Hepatocyte (in vitro differentiated cells): ENCODE measurements at regions not wholly inside any gene's neighbourhood (a gene's known extent, or its start where the extent isn't known, plus 50 kb on each side); places are given as distances from the start of the nearest gene placed in this dataset.

Experiments used
- DNase-seq: peaks from one replicate; pipeline ENCODE4 v3.0.0-alpha.2; 2016; ENCODE audit warnings: low spot score
- H2AFZ ChIP-seq: fragments of 200-600 bp; sonication (generic); 2 replicates; pipeline ENCODE4 v1.6.0; 2016; ENCODE audit warnings: antibody characterized with exemption, mild to moderate bottlenecking
- H3K27ac ChIP-seq: fragments of 200-600 bp; sonication (generic); 2 replicates; pipeline ENCODE4 v1.5.1; 2016; ENCODE audit warnings: mild to moderate bottlenecking
- H3K27me3 ChIP-seq: fragments of 200-600 bp; sonication (generic); 2 replicates; pipeline ENCODE4 v1.6.1; 2016
- H3K36me3 ChIP-seq: fragments of 200-600 bp; sonication (generic); replicated peaks from 2 replicates; pipeline ENCODE4 v1.5.1; 2016; ENCODE audit warnings: low read depth; ENCODE audit not compliant: insufficient read depth
- H3K4me1 ChIP-seq: fragments of 200-600 bp; sonication (generic); 2 replicates; pipeline ENCODE4 v1.5.1; 2016; ENCODE audit warnings: mild to moderate bottlenecking, moderate library complexity; ENCODE audit not compliant: insufficient read depth
- H3K4me2 ChIP-seq: fragments of 200-600 bp; sonication (generic); 2 replicates; pipeline ENCODE4 v1.6.0; 2016
- H3K4me3 ChIP-seq: fragments of 200-600 bp; sonication (generic); 2 replicates; pipeline ENCODE4 v1.5.1; 2016; ENCODE audit warnings: mild to moderate bottlenecking
- H3K79me2 ChIP-seq: fragments of 200-600 bp; sonication (generic); 2 replicates; pipeline ENCODE4 v1.6.0; 2017; ENCODE audit warnings: mild to moderate bottlenecking
- H3K9me2 ChIP-seq: fragments of 200-600 bp; sonication (generic); replicated peaks from 2 replicates; pipeline ENCODE4 v1.6.0; 2017; ENCODE audit warnings: mild to moderate bottlenecking; ENCODE audit not compliant: insufficient read depth
- H3K9me3 ChIP-seq: fragments of 200-600 bp; sonication (generic); 2 replicates; pipeline ENCODE4 v1.5.1; 2016; ENCODE audit warnings: low read depth, mild to moderate bottlenecking
- H4K20me1 ChIP-seq: fragments of 200-600 bp; sonication (generic); 2 replicates; pipeline ENCODE4 v1.6.0; 2016; ENCODE audit warnings: mild to moderate bottlenecking; ENCODE audit not compliant: insufficient read depth, poor library complexity, severe bottlenecking
- EZH2 ChIP-seq: fragments of 200-600 bp; sonication (generic); IDR thresholded peaks from 2 replicates; pipeline ENCODE4 v1.6.1; 2016; ENCODE audit warnings: antibody characterized with exemption, mild to moderate bottlenecking, borderline replicate concordance
- EZH2phosphoT487 ChIP-seq: fragments of 200-600 bp; sonication (generic); IDR thresholded peaks from one replicate; pipeline ENCODE4 v1.6.1; 2018; ENCODE audit warnings: antibody characterized with exemption, mild to moderate bottlenecking, low read depth, moderate library complexity; ENCODE audit not compliant: unreplicated experiment, severe bottlenecking
- WGBS: methylation state at CpG from one replicate; pipeline ENCODE4 v1.1.6; 2016; ENCODE audit warnings: low lambda C conversion rate; ENCODE audit errors: missing lambda C conversion rate; 5-methylcytosine and 5-hydroxymethylcytosine counted together
- TF ChIP-seq, protein P1 (sequence below): fragments of 200-600 bp; sonication (generic); IDR thresholded peaks from 2 replicates; pipeline ENCODE4 v1.5.1; 2016; ENCODE audit warnings: antibody characterized with exemption, mild to moderate bottlenecking; ENCODE audit not compliant: poor library complexity

DNA sequence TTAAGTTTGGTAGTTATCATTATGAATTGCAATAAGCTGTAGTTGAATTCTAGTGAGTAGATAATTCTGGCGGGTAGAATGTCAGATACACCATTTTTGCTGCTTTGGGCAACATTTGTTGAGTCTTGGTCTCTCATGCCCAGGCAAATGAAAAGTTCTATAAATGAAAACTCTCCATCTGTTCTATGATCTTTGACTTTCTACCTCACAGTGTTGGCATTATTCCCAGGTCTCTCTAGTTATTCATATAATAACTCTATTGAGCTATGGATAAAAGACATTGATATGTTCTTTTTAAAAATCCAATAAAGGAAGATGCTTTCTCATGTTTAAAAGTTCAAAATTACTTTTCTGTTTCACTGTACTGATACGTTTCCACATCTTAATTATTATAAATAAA, 415.3 kb upstream of the SEMA3D start:
- WGBS, result 83% methylated on average over 2 of the region's 2 CpGs
- H3K27ac ChIP-seq, result no peak overlapping the region
- TF ChIP-seq EZH2phosphoT487 (no peak), EZH2 (no peak)
- TF ChIP-seq, protein P1, sequence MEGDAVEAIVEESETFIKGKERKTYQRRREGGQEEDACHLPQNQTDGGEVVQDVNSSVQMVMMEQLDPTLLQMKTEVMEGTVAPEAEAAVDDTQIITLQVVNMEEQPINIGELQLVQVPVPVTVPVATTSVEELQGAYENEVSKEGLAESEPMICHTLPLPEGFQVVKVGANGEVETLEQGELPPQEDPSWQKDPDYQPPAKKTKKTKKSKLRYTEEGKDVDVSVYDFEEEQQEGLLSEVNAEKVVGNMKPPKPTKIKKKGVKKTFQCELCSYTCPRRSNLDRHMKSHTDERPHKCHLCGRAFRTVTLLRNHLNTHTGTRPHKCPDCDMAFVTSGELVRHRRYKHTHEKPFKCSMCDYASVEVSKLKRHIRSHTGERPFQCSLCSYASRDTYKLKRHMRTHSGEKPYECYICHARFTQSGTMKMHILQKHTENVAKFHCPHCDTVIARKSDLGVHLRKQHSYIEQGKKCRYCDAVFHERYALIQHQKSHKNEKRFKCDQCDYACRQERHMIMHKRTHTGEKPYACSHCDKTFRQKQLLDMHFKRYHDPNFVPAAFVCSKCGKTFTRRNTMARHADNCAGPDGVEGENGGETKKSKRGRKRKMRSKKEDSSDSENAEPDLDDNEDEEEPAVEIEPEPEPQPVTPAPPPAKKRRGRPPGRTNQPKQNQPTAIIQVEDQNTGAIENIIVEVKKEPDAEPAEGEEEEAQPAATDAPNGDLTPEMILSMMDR, result no peak
- no peaks in the 10 kb centered on the region for H3K36me3 ChIP-seq
- H3K4me1 ChIP-seq, result no peaks in the 10 kb centered on the region
- no peak overlapping the region for H2AFZ ChIP-seq
- H3K4me3 ChIP-seq, result no peak overlapping the region
- no peak for DNase-seq
- H3K4me2 ChIP-seq, result no peak overlapping the region
- no peaks in the 10 kb centered on the region for H3K9me2 ChIP-seq
- no peaks in the 10 kb centered on the region for H3K27me3 ChIP-seq
- H3K79me2 ChIP-seq, result no peaks in the 10 kb centered on the region
- no peaks in the 10 kb centered on the region for H4K20me1 ChIP-seq
- H3K9me3 ChIP-seq, result no peaks in the 10 kb centered on the region

DNA sequence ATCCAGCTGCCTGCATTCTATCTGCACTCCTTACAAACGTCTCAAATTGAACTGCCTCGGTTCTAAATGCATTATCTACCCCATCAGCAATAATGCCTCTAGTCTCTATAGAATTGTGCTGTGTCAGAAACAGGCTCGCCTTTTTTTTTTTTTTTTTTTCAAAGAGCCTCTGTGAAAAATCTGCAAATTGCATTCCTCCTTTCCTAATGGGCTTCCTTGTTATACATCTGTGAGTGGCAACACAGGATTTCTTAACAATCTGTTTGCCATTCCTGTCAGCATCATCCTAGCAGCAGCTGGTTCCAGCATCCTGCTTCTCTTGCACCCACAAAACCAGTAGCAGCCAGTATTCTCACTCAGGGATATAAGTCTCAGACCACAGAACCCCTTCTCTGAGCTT, 413.5 kb upstream of the SEMA3D start:
- TF ChIP-seq EZH2, result no peak
- TF ChIP-seq EZH2phosphoT487, result no peak
- TF ChIP-seq, protein P1, result no peak
- no peak overlapping the region for H3K27ac ChIP-seq
- peaks cover 6% of the 10 kb centered on the region for H3K4me1 ChIP-seq
- no peaks in the 10 kb centered on the region for H3K9me2 ChIP-seq
- H4K20me1 ChIP-seq, result no peaks in the 10 kb centered on the region
- DNase-seq, result no peak
- H3K27me3 ChIP-seq, result no peaks in the 10 kb centered on the region
- H3K4me2 ChIP-seq, result no peak overlapping the region
- H3K79me2 ChIP-seq, result no peaks in the 10 kb centered on the region
- H3K9me3 ChIP-seq, result no peaks in the 10 kb centered on the region
- 6% methylated on average over 3 of the region's 3 CpGs for WGBS
- no peaks in the 10 kb centered on the region for H3K36me3 ChIP-seq
- H3K4me3 ChIP-seq, result no peak overlapping the region
- no peak overlapping the region for H2AFZ ChIP-seq

DNA sequence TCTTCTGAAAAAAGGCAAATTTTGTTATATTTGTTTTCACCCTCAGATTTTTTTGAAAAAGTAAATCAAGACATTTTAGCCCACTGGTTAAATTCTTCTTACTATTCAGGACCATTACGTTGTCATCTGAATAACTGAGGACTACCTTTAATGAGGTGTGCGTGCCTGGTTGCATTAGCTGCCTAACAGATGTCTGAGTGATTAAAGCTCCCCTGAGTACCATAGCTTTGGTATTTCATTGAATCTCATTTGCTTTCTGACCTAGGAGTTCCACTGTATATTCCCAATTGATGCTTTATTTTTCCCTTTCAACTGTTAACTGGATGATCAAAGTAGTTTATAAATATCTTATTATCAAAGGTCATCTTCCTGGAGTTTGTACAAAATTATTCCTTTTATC, 410.0 kb upstream of the SEMA3D start:
- WGBS, result 43% methylated on average over 2 of the region's 2 CpGs
- no peak for TF ChIP-seq EZH2phosphoT487
- TF ChIP-seq EZH2, result no peak
- TF ChIP-seq, protein P1, result no peak
- Histone ChIP-seq H3K27ac (no peak overlapping the region), H3K4me2 (no peak overlapping the region), H3K9me3 (no peaks in the 10 kb centered on the region), H2AFZ (no peak overlapping the region), H4K20me1 (no peaks in the 10 kb centered on the region), H3K4me1 (peaks cover 6% of the 10 kb centered on the region), H3K36me3 (no peaks in the 10 kb centered on the region), H3K27me3 (no peaks in the 10 kb centered on the region), H3K9me2 (no peaks in the 10 kb centered on the region), H3K4me3 (no peak overlapping the region), H3K79me2 (no peaks in the 10 kb centered on the region)
- DNase-seq, result no peak

DNA sequence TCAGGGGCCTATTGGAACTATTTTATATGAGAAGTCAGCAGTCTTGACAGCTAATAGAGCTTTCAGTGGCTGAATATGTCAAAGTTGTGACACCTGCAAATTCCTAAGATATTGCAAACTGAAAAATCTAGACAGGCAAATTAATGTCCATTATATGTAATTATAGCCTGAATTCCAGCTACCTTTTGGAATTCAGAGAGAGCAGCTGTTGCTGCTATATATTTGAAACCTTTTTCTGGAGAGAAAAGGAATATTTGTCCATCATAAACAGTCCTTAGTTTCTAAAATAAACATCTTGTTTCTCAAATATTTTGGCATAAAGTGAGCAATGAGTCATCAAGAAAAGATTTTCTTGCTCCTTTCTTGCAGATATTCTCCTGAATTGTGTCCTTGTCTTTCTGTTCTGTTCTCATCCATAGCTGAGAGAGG, 408.9 kb upstream of the SEMA3D start:
- DNase-seq, result no peak
- no peaks in the 10 kb centered on the region for H4K20me1 ChIP-seq
- no peak overlapping the region for H3K27ac ChIP-seq
- no peaks in the 10 kb centered on the region for H3K9me3 ChIP-seq
- TF ChIP-seq EZH2phosphoT487 (no peak), EZH2 (no peak)
- TF ChIP-seq, protein P1, result no peak
- no peaks in the 10 kb centered on the region for H3K36me3 ChIP-seq
- H3K4me1 ChIP-seq, result peaks cover 6% of the 10 kb centered on the region
- H3K4me3 ChIP-seq, result no peak overlapping the region
- H3K9me2 ChIP-seq, result no peaks in the 10 kb centered on the region
- no peaks in the 10 kb centered on the region for H3K27me3 ChIP-seq
- H3K4me2 ChIP-seq, result no peak overlapping the region
- H3K79me2 ChIP-seq, result no peaks in the 10 kb centered on the region
- no peak overlapping the region for H2AFZ ChIP-seq
